Spleen (tissue), 11 donors: ENCODE measurements at regions not wholly inside any gene's neighbourhood (a gene's known extent, or its start where the extent isn't known, plus 50 kb on each side); places are given as distances from the start of the nearest gene placed in this dataset.

Experiments
- DNase-seq: peaks from one replicate; pipeline ENCODE4 v3.0.0-alpha.2; 2020
- H3K27ac ChIP-seq, 8 donors: fragments of 200-600 bp; sonication (generic) in 7 of 8; 1 replicate in 4 of 8; 2 replicates in 4 of 8; pipeline versions ENCODE4 v1.5.0 to v1.8.0; 2016 to 2021; ENCODE audit warnings: inconsistent platforms in 4 of 8, mild to moderate bottlenecking in 4 of 8, moderate library complexity in 1 of 8
- H3K27me3 ChIP-seq, 7 donors: fragments of 200-600 bp; sonication (generic) in 6 of 7; replicated peaks in 1 of 7; 1 replicate in 4 of 7; 2 replicates in 3 of 7; pipeline versions ENCODE4 v1.5.0 to v1.8.0; 2016 to 2021; ENCODE audit warnings: inconsistent platforms in 3 of 7, mild to moderate bottlenecking in 1 of 7
- H3K36me3 ChIP-seq, 6 donors: fragments of 200-600 bp; sonication (generic) in 5 of 6; 1 replicate in 4 of 6; 2 replicates in 2 of 6; pipeline versions ENCODE4 v1.5.0 to v1.8.0; 2016 to 2021; ENCODE audit warnings: inconsistent platforms in 2 of 6
- H3K4me1 ChIP-seq, 6 donors: fragments of 200-600 bp; sonication (generic) in 5 of 6; 1 replicate in 3 of 6; 2 replicates in 3 of 6; pipeline versions ENCODE4 v1.5.0 to v1.8.0; 2016 to 2021; ENCODE audit warnings: inconsistent platforms in 3 of 6
- H3K4me3 ChIP-seq, 8 donors: fragments of 200-600 bp; sonication (generic) in 7 of 8; 1 replicate in 4 of 8; 2 replicates in 4 of 8; pipeline versions ENCODE4 v1.5.0 to v1.8.0; 2016 to 2021; ENCODE audit warnings: inconsistent platforms in 4 of 8, mild to moderate bottlenecking in 4 of 8, moderate library complexity in 2 of 8
- H3K9me3 ChIP-seq, 8 donors: fragments of 200-600 bp; sonication (generic) in 7 of 8; 1 replicate in 4 of 8; 2 replicates in 4 of 8; pipeline versions ENCODE4 v1.5.0 to v1.8.0; 2016 to 2021; ENCODE audit warnings: inconsistent platforms in 4 of 8
- POLR2A ChIP-seq, 3 donors: fragments of 450-650 bp; IDR thresholded peaks; one replicate each; pipeline ENCODE4 v1.5.1; 2017; ENCODE audit warnings: antibody characterized with exemption in 3 of 3, mild to moderate bottlenecking in 1 of 3
- POLR2AphosphoS5 ChIP-seq, 3 donors: sonication (generic); formaldehyde crosslinking; IDR thresholded peaks; one replicate each; pipeline ENCODE4 v1.5.1; 2017; ENCODE audit warnings: antibody characterized with exemption in 3 of 3
- WGBS, 5 donors: extraction: QIAGEN DNeasy Blood & Tissue Kit in 3 of 5; methylation state at CpG; one replicate each; pipeline versions ENCODE4 v1.1.5 to v1.1.7; 2013 to 2018; 5-methylcytosine and 5-hydroxymethylcytosine counted together
- intact Hi-C: fragments of 100-400 bp; cut with DNase I; formaldehyde crosslinking; loops from one replicate; pipeline ENCODE4 v1.15.0; 2023; ENCODE audit warnings: low total_unique reads
- TF ChIP-seq, protein P1 (sequence below), 11 experiments: fragments of 200-600 bp in 7 of 11; fragments of 450-650 bp in 4 of 11; sonication (generic) in 4 of 11; IDR thresholded peaks in 8 of 11; conservative IDR thresholded peaks in 3 of 11; 1 replicate in 7 of 11; 2 replicates in 4 of 11; pipeline versions ENCODE4 v1.4.0 to v1.8.0; 2016 to 2021; ENCODE audit warnings: antibody characterized with exemption in 11 of 11, inconsistent platforms in 4 of 11, mild to moderate bottlenecking in 1 of 11
- donor health status: healthy with polysubstance abuse.
- donor health status: DM: no; HTN: no; CAD: no; lungs with moderate emphysema.
- donor health status: DM: no; HTN: no; CAD: no.
- donor health status: Bipolar disorder and iron deficiency.
- donor health status: healthy.
- donor health status: DM: no; HTN: no; CAD: no.
- donor health status: DM: yes; HTN: yes; CAD: no.

DNA sequence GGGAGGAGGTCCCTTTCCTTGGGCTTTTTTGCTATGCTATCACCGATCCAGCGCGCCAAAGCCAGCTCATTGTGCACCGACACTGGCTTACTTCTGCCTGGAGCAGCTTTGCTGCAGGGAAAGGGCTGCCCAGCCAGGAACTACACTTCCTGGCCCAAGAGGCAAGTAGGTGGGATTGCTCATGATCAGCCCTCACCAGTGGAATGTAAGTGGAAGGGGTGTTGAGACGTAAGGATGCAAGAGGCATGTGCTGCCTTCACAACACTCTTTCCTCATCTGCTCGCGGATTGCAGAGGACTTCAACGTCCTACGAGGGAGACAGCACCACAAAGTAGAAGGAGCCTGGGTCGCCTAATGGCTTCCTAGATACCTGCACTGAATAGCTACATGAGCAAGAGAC lies 104.3 kb upstream of the FOXF1 start:
- DNase-seq: no peak

DNA sequence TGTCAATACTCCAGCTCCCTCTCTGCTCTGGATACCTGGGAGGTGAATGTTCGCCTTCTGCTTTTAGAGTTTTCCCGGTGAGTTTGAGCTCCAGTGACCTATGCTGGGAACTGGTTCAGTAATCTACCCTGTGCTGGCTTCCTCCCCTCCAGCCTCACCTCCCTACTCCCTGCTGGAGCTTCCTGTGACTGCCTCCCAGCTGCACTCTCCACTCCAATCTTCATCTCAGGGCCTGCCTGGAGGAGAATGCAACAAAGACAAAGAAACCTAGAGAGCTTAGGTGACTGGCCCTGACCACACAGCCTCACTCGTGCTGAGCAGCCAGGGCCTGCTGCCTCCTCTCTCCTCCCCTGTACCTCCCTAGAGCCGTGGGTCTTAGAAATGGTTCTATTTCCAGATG lies 101.6 kb upstream of the FOXF1 start:
- Histone ChIP-seq H3K27ac (no peak overlapping the region), H3K4me1 (no peaks in the 10 kb centered on the region), H3K9me3 (peaks cover 0 to 25% (median 12%) of the 10 kb centered on the region in 8 donors), H3K4me3 (no peak overlapping the region), H3K27me3 (peaks cover 0 to 66% (median 6%) of the 10 kb centered on the region in 7 donors), H3K36me3 (no peaks in the 10 kb centered on the region)
- WGBS, 5 donors: 62 to 72% (median 65%) methylated on average over 3 to 4 of the region's 4 CpGs
- no peak for DNase-seq
- intact Hi-C loops: no loop called here
- no peak for TF ChIP-seq POLR2AphosphoS5 (IDR thresholded peaks at IDR 0.05)
- no peak for TF ChIP-seq POLR2A (IDR thresholded peaks at IDR 0.05)
- TF ChIP-seq, protein P1, sequence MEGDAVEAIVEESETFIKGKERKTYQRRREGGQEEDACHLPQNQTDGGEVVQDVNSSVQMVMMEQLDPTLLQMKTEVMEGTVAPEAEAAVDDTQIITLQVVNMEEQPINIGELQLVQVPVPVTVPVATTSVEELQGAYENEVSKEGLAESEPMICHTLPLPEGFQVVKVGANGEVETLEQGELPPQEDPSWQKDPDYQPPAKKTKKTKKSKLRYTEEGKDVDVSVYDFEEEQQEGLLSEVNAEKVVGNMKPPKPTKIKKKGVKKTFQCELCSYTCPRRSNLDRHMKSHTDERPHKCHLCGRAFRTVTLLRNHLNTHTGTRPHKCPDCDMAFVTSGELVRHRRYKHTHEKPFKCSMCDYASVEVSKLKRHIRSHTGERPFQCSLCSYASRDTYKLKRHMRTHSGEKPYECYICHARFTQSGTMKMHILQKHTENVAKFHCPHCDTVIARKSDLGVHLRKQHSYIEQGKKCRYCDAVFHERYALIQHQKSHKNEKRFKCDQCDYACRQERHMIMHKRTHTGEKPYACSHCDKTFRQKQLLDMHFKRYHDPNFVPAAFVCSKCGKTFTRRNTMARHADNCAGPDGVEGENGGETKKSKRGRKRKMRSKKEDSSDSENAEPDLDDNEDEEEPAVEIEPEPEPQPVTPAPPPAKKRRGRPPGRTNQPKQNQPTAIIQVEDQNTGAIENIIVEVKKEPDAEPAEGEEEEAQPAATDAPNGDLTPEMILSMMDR (IDR thresholded peaks at IDR 0.05 in 8 of 11, conservative IDR thresholded peaks at IDR 0.05 in 3 of 11): no peak

More for the DNA sequence above, 104.3 kb upstream of the FOXF1 start:
- no peaks in the 10 kb centered on the region for H3K4me1 ChIP-seq
- 73 to 85% (median 75%) methylated on average over 10 of the region's 10 CpGs for WGBS, 5 donors
- TF ChIP-seq, protein P1 (IDR thresholded peaks at IDR 0.05 in 8 of 11, conservative IDR thresholded peaks at IDR 0.05 in 3 of 11): no peak
- TF ChIP-seq POLR2AphosphoS5 (IDR thresholded peaks at IDR 0.05) (no peak), POLR2A (IDR thresholded peaks at IDR 0.05) (no peak)
- no peak overlapping the region for H3K4me3 ChIP-seq
- H3K36me3 ChIP-seq: no peaks in the 10 kb centered on the region
- intact Hi-C loops: no loop called here
- H3K27ac ChIP-seq: no peak overlapping the region
- H3K9me3 ChIP-seq: peaks cover 0 to 8% (median 1%) of the 10 kb centered on the region in 8 donors
- H3K27me3 ChIP-seq: peaks cover 0 to 80% (median 6%) of the 10 kb centered on the region in 7 donors

DNA sequence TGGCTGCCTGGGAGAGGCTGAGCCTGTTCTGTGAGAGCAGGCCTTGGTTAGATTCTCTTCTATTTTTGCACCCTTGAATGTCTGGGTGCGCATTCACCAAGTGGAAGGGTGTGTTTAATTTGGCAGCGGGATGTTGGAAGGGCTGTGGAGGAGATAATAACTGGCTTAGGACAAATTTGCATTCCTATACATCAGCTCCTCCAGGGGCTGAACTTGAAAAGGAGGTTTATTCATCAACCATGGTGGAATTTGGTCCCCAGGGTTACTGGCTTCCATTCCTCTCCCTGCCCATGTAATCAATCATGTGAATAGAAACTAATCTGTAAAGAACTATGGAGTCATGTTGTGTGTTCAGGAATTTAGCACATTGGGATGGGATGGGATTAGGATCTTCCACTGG lies 100.2 kb upstream of the FOXF1 start:
- intact Hi-C loops: no loop called here
- H3K27me3 ChIP-seq: peaks cover 0 to 69% (median 6%) of the 10 kb centered on the region in 7 donors
- no peak overlapping the region for H3K4me3 ChIP-seq
- no peak for DNase-seq
- TF ChIP-seq, protein P1 (IDR thresholded peaks at IDR 0.05 in 8 of 11, conservative IDR thresholded peaks at IDR 0.05 in 3 of 11): no peak
- TF ChIP-seq POLR2A (IDR thresholded peaks at IDR 0.05) (no peak), POLR2AphosphoS5 (IDR thresholded peaks at IDR 0.05) (no peak)
- peaks cover 0 to 25% (median 12%) of the 10 kb centered on the region in 8 donors for H3K9me3 ChIP-seq
- WGBS, 5 donors: 89 to 97% (median 92%) methylated on average over 2 of the region's 2 CpGs
- H3K36me3 ChIP-seq: no peaks in the 10 kb centered on the region
- no peak overlapping the region for H3K27ac ChIP-seq
- H3K4me1 ChIP-seq: no peaks in the 10 kb centered on the region

DNA sequence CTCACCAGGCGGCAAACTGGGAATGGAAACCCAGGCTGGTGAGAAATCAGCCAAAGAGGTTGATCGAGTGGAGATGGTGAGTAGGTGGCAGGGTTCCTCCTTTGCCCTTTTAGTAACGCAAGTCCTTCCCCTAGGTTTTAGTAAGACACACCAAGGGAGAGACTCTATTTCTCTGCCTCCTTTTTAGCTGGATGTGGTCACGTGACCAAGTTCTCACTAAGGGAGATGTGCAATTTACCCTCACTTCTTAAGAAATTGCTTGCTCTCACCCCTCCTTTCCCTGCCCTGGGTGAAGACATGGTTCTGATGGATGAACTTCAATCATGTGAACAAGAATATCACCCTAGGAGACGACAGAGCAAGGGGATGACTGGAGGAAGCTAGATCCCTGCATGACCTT lies 99.8 kb upstream of the FOXF1 start:
- no peaks in the 10 kb centered on the region for H3K36me3 ChIP-seq
- DNase-seq: no peak
- H3K4me1 ChIP-seq: no peaks in the 10 kb centered on the region
- intact Hi-C loops: no loop called here
- no peak overlapping the region for H3K4me3 ChIP-seq
- WGBS, 5 donors: 86 to 91% (median 89%) methylated on average over 5 of the region's 5 CpGs
- H3K27me3 ChIP-seq: peaks cover 0 to 66% (median 6%) of the 10 kb centered on the region in 7 donors
- H3K9me3 ChIP-seq: peaks cover 0 to 25% (median 12%) of the 10 kb centered on the region in 8 donors
- TF ChIP-seq, protein P1 (IDR thresholded peaks at IDR 0.05 in 8 of 11, conservative IDR thresholded peaks at IDR 0.05 in 3 of 11): no peak
- TF ChIP-seq POLR2AphosphoS5 (IDR thresholded peaks at IDR 0.05) (no peak), POLR2A (IDR thresholded peaks at IDR 0.05) (no peak)
- H3K27ac ChIP-seq: no peak overlapping the region
